ENCODE measurements at regions not wholly inside any gene's neighbourhood (a gene's known extent, or its start where the extent isn't known, plus 50 kb on each side); places are given as distances from the start of the nearest gene placed in this dataset.

- TF ChIP-seq CTCF (IDR thresholded peaks at IDR 0.05) (no peak), FOXS1 (CRISPR knock-in tag; IDR thresholded peaks at IDR 0.05) (no peak)
Measured at GRCh38 chr14:106551265-106551664, 1024.9 kb downstream of the TMEM121 start.
